Retina (tissue), 1 donor: ENCODE measurements at regions not wholly inside any gene's neighbourhood (a gene's known extent, or its start where the extent isn't known, plus 50 kb on each side); places are given as distances from the start of the nearest gene placed in this dataset.
A peak's percentile ranks its signal among the peaks of the same experiment; 100 is the strongest.
"Not testable (repeated sequence)": the region's sequence is repeated elsewhere in the genome, so short reads cannot be mapped to it uniquely, and the experiment has no call there.

Source experiments
- DNase-seq: peaks from one replicate; pipeline ENCODE4 v3.0.0-alpha.2; 2016

- DNase-seq: no peak
Observed at GRCh38 chr5:136453199-136453598, 87.9 kb upstream of the TRPC7 start.

GRCh38 chr5:136447576-136447975, 82.2 kb upstream of the TRPC7 start:
- DNase-seq: not testable (repeated sequence)

GRCh38 chr5:136446565-136446964, 81.2 kb upstream of the TRPC7 start:
- DNase-seq: no peak

GRCh38 chr5:136444099-136444498, 78.8 kb upstream of the TRPC7 start:
- DNase-seq: not testable (repeated sequence)

GRCh38 chr5:136439367-136439766, 74.0 kb upstream of the TRPC7 start:
- DNase-seq: no peak

- DNase-seq: no peak
Observed at GRCh38 chr5:136435946-136436543, 70.7 kb upstream of the TRPC7 start.

- DNase-seq: no peak
Observed at GRCh38 chr5:136434795-136435194, 69.5 kb upstream of the TRPC7 start.

- DNase-seq: no peak
Observed at GRCh38 chr5:136432705-136433104, 67.4 kb upstream of the TRPC7 start.

GRCh38 chr5:136430081-136430480, 64.7 kb upstream of the TRPC7 start:
- DNase-seq: no peak

GRCh38 chr5:136427426-136427825, 62.1 kb upstream of the TRPC7 start:
- DNase-seq: no peak

- DNase-seq: no peak
Observed at GRCh38 chr5:136425921-136426320, 60.6 kb upstream of the TRPC7 start.

GRCh38 chr5:136424835-136425584, 59.7 kb upstream of the TRPC7 start:
- DNase-seq: peak; percentile 55

- no peak for DNase-seq
Observed at GRCh38 chr5:136423944-136424606, 58.7 kb upstream of the TRPC7 start.

GRCh38 chr5:136420168-136420898, 55.0 kb upstream of the TRPC7 start:
- no peak for DNase-seq

GRCh38 chr5:136418301-136418700, 53.0 kb upstream of the TRPC7 start:
- no peak for DNase-seq
